ENCODE measurements at regions not wholly inside any gene's neighbourhood (a gene's known extent, or its start where the extent isn't known, plus 50 kb on each side); places are given as distances from the start of the nearest gene placed in this dataset.

GRCh38 chr11:90846628-90847027, 623.8 kb upstream of the CHORDC1 start:
- DNase-seq (ENCODE audit: low read depth, low spot score): no peak
- Histone ChIP-seq H3K27me3 (ENCODE audit: control insufficient read depth, insufficient read depth, low read length) (no peaks in the 10 kb centered on the region), H3K4me1 (ENCODE audit: control insufficient read depth, insufficient read depth, low read length) (no peaks in the 10 kb centered on the region), H3K27ac (ENCODE audit: low read length) (no peak overlapping the region), H3K4me3 (ENCODE audit: low read depth in 2 of 2, low read length in 2 of 2) (no peak overlapping the region), H3K36me3 (ENCODE audit: control insufficient read depth, insufficient read depth, low read length) (no peaks in the 10 kb centered on the region), H3K9me3 (ENCODE audit: control insufficient read depth, insufficient read depth, low read depth, low read length) (no peaks in the 10 kb centered on the region)
- TF ChIP-seq, protein P1, sequence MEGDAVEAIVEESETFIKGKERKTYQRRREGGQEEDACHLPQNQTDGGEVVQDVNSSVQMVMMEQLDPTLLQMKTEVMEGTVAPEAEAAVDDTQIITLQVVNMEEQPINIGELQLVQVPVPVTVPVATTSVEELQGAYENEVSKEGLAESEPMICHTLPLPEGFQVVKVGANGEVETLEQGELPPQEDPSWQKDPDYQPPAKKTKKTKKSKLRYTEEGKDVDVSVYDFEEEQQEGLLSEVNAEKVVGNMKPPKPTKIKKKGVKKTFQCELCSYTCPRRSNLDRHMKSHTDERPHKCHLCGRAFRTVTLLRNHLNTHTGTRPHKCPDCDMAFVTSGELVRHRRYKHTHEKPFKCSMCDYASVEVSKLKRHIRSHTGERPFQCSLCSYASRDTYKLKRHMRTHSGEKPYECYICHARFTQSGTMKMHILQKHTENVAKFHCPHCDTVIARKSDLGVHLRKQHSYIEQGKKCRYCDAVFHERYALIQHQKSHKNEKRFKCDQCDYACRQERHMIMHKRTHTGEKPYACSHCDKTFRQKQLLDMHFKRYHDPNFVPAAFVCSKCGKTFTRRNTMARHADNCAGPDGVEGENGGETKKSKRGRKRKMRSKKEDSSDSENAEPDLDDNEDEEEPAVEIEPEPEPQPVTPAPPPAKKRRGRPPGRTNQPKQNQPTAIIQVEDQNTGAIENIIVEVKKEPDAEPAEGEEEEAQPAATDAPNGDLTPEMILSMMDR (IDR thresholded peaks at IDR 0.05): no peak
- TF ChIP-seq TCF7L2 (IDR thresholded peaks at IDR 0.05; ENCODE audit: low read depth, low read length) (no peak), SIN3A (IDR thresholded peaks at IDR 0.05; ENCODE audit: borderline replicate concordance, insufficient read depth, low read depth, low read length) (no peak), POLR2AphosphoS5 (IDR thresholded peaks at IDR 0.05; ENCODE audit: low read depth, low read length) (no peak)
- TF ChIP-seq, protein P2, sequence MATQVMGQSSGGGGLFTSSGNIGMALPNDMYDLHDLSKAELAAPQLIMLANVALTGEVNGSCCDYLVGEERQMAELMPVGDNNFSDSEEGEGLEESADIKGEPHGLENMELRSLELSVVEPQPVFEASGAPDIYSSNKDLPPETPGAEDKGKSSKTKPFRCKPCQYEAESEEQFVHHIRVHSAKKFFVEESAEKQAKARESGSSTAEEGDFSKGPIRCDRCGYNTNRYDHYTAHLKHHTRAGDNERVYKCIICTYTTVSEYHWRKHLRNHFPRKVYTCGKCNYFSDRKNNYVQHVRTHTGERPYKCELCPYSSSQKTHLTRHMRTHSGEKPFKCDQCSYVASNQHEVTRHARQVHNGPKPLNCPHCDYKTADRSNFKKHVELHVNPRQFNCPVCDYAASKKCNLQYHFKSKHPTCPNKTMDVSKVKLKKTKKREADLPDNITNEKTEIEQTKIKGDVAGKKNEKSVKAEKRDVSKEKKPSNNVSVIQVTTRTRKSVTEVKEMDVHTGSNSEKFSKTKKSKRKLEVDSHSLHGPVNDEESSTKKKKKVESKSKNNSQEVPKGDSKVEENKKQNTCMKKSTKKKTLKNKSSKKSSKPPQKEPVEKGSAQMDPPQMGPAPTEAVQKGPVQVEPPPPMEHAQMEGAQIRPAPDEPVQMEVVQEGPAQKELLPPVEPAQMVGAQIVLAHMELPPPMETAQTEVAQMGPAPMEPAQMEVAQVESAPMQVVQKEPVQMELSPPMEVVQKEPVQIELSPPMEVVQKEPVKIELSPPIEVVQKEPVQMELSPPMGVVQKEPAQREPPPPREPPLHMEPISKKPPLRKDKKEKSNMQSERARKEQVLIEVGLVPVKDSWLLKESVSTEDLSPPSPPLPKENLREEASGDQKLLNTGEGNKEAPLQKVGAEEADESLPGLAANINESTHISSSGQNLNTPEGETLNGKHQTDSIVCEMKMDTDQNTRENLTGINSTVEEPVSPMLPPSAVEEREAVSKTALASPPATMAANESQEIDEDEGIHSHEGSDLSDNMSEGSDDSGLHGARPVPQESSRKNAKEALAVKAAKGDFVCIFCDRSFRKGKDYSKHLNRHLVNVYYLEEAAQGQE (IDR thresholded peaks at IDR 0.05; ENCODE audit: insufficient read depth in 1 of 2, low read depth in 2 of 2, low read length in 1 of 2): no peak
- CTCF ChIA-PET: no interaction called here
- ATAC-seq: no peak
- intact Hi-C loops (cut with micrococcal nuclease; ENCODE audit: unreplicated experiment): no loop called here
- no TSS peak for BruUV-seq (replicated peaks)
- in situ Hi-C loops (cut with HindIII; ENCODE audit: low pct_unique_long_range_greater_than_20kb, low sequenced_read_pairs): no loop called here
- POLR2A ChIA-PET: no interaction called here

- CTCF ChIA-PET: no interaction called here
- TF ChIP-seq TCF7L2 (IDR thresholded peaks at IDR 0.05; ENCODE audit: low read depth, low read length): no peak
- TF ChIP-seq SIN3A (IDR thresholded peaks at IDR 0.05; ENCODE audit: borderline replicate concordance, insufficient read depth, low read depth, low read length): no peak
- TF ChIP-seq, protein P2 (IDR thresholded peaks at IDR 0.05; ENCODE audit: insufficient read depth in 1 of 2, low read depth in 2 of 2, low read length in 1 of 2): no peak
- no peak overlapping the region for H3K27ac ChIP-seq (ENCODE audit: low read length)
- DNase-seq (ENCODE audit: low read depth, low spot score) (no peak), ATAC-seq (no peak)
- no peaks in the 10 kb centered on the region for H3K9me3 ChIP-seq (ENCODE audit: control insufficient read depth, insufficient read depth, low read depth, low read length)
- no peaks in the 10 kb centered on the region for H3K4me1 ChIP-seq (ENCODE audit: control insufficient read depth, insufficient read depth, low read length)
- no peaks in the 10 kb centered on the region for H3K36me3 ChIP-seq (ENCODE audit: control insufficient read depth, insufficient read depth, low read length)
- intact Hi-C loops (cut with micrococcal nuclease; ENCODE audit: unreplicated experiment) (no loop called here), in situ Hi-C loops (cut with HindIII; ENCODE audit: low pct_unique_long_range_greater_than_20kb, low sequenced_read_pairs) (no loop called here)
- BruUV-seq (replicated peaks): no TSS peak
- POLR2A ChIA-PET: no interaction called here
- H3K27me3 ChIP-seq (ENCODE audit: control insufficient read depth, insufficient read depth, low read length): no peaks in the 10 kb centered on the region
- H3K4me3 ChIP-seq (ENCODE audit: low read depth in 2 of 2, low read length in 2 of 2): no peak overlapping the region
These were observed 623.0 kb upstream of the CHORDC1 start for GRCh38 chr11:90845799-90846198.
